ENCODE measurements at regions not wholly inside any gene's neighbourhood (a gene's known extent, or its start where the extent isn't known, plus 50 kb on each side); places are given as distances from the start of the nearest gene placed in this dataset.

DNA sequence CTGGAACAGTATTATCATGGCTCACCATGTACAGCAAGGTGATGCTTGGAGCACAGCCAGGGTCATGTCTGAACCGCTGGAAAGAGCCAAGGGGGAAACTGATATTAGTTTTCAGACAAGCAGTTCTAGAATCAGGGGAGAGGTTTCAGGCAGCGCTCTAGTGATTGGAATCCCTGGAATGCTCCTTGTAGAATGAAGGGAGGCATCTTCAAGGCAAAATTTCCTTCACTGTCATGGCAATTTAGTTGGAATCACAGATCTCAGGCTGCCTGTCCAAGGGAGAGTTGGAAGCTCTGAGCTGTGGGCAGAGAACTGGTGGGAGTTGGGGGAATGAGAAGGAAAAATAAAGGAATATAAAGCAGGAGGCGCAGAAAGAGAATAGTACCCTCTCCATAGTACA, 737.1 kb downstream of the PTPRU start:
- ATAC-seq (no peak), DNase-seq (ENCODE audit: low read depth, low spot score) (no peak), FAIRE-seq (no peak)
- no peaks in the 10 kb centered on the region for H3K27me3 ChIP-seq (replicated peaks in 1 of 2; ENCODE audit: control insufficient read depth in 2 of 2, insufficient read depth in 2 of 2, low read length in 1 of 2)
- intact Hi-C loops (cut with micrococcal nuclease; ENCODE audit: unreplicated experiment): no loop called here
- H2AFZ ChIP-seq (ENCODE audit: control insufficient read depth, low read depth, low read length): no peak overlapping the region
- H3K36me3 ChIP-seq (ENCODE audit: control insufficient read depth in 2 of 2, insufficient read depth in 2 of 2, low read length in 1 of 2): no peaks in the 10 kb centered on the region
- no peaks in the 10 kb centered on the region for H3K79me2 ChIP-seq (ENCODE audit: control insufficient read depth, insufficient read depth, low read length)
- BruUV-seq (replicated peaks): no TSS peak
- POLR2A ChIA-PET: no interaction called here
- WGBS (ENCODE audit: insufficient coverage, insufficient replicate concordance, low lambda C conversion rate, missing lambda C conversion rate): 5% methylated on average over 3 of the region's 3 CpGs
- CTCF ChIA-PET: no interaction called here
- no peaks in the 10 kb centered on the region for H4K20me1 ChIP-seq (ENCODE audit: control insufficient read depth, insufficient read depth)
- H3K4me3 ChIP-seq: no peak overlapping the region
- H3K9ac ChIP-seq (ENCODE audit: control insufficient read depth, insufficient read depth, low read length): no peak overlapping the region
- in situ Hi-C loops (cut with MboI): no loop called here
- no peak overlapping the region for H3K27ac ChIP-seq (ENCODE audit: control insufficient read depth, insufficient read depth)
- RAD21 ChIA-PET (ENCODE audit: unreplicated experiment): no interaction called here
- no peaks in the 10 kb centered on the region for H3K4me1 ChIP-seq (ENCODE audit: control insufficient read depth, insufficient read depth, low read length)
- H3K9me3 ChIP-seq (replicated peaks; ENCODE audit: control insufficient read depth, insufficient read depth, low read length): no peaks in the 10 kb centered on the region
- TF ChIP-seq ZSCAN29 (IDR thresholded peaks at IDR 0.05) (no peak), CEBPB (IDR thresholded peaks at IDR 0.05; ENCODE audit: borderline replicate concordance in 1 of 2, low read depth in 2 of 2, low read length in 2 of 2) (no peak), ZBED1 (IDR thresholded peaks at IDR 0.05; ENCODE audit: borderline replicate concordance) (no peak), ATF7 (IDR thresholded peaks at IDR 0.05; ENCODE audit: low read depth) (no peak), SMC3 (IDR thresholded peaks at IDR 0.05; ENCODE audit: borderline replicate concordance, low read length) (no peak), MLLT1 (IDR thresholded peaks at IDR 0.05) (no peak), IRF4 (IDR thresholded peaks at IDR 0.05; ENCODE audit: low read depth, low read length) (no peak), JUND (IDR thresholded peaks at IDR 0.05; ENCODE audit: low read depth, low read length) (no peak), ZNF217 (IDR thresholded peaks at IDR 0.05) (no peak), BHLHE40 (IDR thresholded peaks at IDR 0.05; ENCODE audit: borderline replicate concordance in 1 of 2, low read depth in 2 of 2, low read length in 1 of 2) (no peak), RCOR1 (conservative IDR thresholded peaks at IDR 0.05; ENCODE audit: low read depth, low read length) (no peak), ESRRA (IDR thresholded peaks at IDR 0.05; ENCODE audit: low read length) (no peak), MYB (IDR thresholded peaks at IDR 0.05; ENCODE audit: borderline replicate concordance, low read depth, low read length) (no peak), RBBP5 (conservative IDR thresholded peaks at IDR 0.05) (no peak), IKZF1 (conservative IDR thresholded peaks at IDR 0.05) (no peak)
- TF ChIP-seq, protein P1, sequence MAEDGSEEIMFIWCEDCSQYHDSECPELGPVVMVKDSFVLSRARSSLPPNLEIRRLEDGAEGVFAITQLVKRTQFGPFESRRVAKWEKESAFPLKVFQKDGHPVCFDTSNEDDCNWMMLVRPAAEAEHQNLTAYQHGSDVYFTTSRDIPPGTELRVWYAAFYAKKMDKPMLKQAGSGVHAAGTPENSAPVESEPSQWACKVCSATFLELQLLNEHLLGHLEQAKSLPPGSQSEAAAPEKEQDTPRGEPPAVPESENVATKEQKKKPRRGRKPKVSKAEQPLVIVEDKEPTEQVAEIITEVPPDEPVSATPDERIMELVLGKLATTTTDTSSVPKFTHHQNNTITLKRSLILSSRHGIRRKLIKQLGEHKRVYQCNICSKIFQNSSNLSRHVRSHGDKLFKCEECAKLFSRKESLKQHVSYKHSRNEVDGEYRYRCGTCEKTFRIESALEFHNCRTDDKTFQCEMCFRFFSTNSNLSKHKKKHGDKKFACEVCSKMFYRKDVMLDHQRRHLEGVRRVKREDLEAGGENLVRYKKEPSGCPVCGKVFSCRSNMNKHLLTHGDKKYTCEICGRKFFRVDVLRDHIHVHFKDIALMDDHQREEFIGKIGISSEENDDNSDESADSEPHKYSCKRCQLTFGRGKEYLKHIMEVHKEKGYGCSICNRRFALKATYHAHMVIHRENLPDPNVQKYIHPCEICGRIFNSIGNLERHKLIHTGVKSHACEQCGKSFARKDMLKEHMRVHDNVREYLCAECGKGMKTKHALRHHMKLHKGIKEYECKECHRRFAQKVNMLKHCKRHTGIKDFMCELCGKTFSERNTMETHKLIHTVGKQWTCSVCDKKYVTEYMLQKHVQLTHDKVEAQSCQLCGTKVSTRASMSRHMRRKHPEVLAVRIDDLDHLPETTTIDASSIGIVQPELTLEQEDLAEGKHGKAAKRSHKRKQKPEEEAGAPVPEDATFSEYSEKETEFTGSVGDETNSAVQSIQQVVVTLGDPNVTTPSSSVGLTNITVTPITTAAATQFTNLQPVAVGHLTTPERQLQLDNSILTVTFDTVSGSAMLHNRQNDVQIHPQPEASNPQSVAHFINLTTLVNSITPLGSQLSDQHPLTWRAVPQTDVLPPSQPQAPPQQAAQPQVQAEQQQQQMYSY (CRISPR knock-in tag; IDR thresholded peaks at IDR 0.05): no peak
- no peak overlapping the region for H3K4me2 ChIP-seq (ENCODE audit: control insufficient read depth, insufficient read depth)
- SMC1A ChIA-PET (ENCODE audit: uncharacterized antibody, unreplicated experiment): interaction anchor here (0.6 kb wide), 1 partner anchor 40 kb away, joined by 3 read pairs; no protein-coding TSS in a partner anchor
